ENCODE measurements at regions not wholly inside any gene's neighbourhood (a gene's known extent, or its start where the extent isn't known, plus 50 kb on each side); places are given as distances from the start of the nearest gene placed in this dataset.

GRCh38 chr11:134921938-134922337 is 509.9 kb upstream of the B3GAT1 start:
- TF ChIP-seq, protein P1, sequence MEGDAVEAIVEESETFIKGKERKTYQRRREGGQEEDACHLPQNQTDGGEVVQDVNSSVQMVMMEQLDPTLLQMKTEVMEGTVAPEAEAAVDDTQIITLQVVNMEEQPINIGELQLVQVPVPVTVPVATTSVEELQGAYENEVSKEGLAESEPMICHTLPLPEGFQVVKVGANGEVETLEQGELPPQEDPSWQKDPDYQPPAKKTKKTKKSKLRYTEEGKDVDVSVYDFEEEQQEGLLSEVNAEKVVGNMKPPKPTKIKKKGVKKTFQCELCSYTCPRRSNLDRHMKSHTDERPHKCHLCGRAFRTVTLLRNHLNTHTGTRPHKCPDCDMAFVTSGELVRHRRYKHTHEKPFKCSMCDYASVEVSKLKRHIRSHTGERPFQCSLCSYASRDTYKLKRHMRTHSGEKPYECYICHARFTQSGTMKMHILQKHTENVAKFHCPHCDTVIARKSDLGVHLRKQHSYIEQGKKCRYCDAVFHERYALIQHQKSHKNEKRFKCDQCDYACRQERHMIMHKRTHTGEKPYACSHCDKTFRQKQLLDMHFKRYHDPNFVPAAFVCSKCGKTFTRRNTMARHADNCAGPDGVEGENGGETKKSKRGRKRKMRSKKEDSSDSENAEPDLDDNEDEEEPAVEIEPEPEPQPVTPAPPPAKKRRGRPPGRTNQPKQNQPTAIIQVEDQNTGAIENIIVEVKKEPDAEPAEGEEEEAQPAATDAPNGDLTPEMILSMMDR (IDR thresholded peaks at IDR 0.05) = no peak
- no peak for TF ChIP-seq POLR2A (IDR thresholded peaks at IDR 0.05)
- no peak for TF ChIP-seq POLR2AphosphoS5 (IDR thresholded peaks at IDR 0.05)
- TF ChIP-seq EP300 (IDR thresholded peaks at IDR 0.05) = no peak

Data from sigmoid colon (tissue), 4 donors.